ENCODE measurements at regions not wholly inside any gene's neighbourhood (a gene's known extent, or its start where the extent isn't known, plus 50 kb on each side); places are given as distances from the start of the nearest gene placed in this dataset.

- TF ChIP-seq CTCF (IDR thresholded peaks at IDR 0.05; ENCODE audit: insufficient read depth, low read length) (no peak), POLR2AphosphoS5 (IDR thresholded peaks at IDR 0.05; ENCODE audit: low read depth) (no peak), GABPA (IDR thresholded peaks at IDR 0.05; ENCODE audit: low read depth) (no peak)
- TF ChIP-seq, protein P1, sequence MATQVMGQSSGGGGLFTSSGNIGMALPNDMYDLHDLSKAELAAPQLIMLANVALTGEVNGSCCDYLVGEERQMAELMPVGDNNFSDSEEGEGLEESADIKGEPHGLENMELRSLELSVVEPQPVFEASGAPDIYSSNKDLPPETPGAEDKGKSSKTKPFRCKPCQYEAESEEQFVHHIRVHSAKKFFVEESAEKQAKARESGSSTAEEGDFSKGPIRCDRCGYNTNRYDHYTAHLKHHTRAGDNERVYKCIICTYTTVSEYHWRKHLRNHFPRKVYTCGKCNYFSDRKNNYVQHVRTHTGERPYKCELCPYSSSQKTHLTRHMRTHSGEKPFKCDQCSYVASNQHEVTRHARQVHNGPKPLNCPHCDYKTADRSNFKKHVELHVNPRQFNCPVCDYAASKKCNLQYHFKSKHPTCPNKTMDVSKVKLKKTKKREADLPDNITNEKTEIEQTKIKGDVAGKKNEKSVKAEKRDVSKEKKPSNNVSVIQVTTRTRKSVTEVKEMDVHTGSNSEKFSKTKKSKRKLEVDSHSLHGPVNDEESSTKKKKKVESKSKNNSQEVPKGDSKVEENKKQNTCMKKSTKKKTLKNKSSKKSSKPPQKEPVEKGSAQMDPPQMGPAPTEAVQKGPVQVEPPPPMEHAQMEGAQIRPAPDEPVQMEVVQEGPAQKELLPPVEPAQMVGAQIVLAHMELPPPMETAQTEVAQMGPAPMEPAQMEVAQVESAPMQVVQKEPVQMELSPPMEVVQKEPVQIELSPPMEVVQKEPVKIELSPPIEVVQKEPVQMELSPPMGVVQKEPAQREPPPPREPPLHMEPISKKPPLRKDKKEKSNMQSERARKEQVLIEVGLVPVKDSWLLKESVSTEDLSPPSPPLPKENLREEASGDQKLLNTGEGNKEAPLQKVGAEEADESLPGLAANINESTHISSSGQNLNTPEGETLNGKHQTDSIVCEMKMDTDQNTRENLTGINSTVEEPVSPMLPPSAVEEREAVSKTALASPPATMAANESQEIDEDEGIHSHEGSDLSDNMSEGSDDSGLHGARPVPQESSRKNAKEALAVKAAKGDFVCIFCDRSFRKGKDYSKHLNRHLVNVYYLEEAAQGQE (IDR thresholded peaks at IDR 0.05; ENCODE audit: insufficient replicate concordance, low read depth) = no peak
Observed at GRCh38 chr16:65657556-65657955, 535.7 kb upstream of the CDH11 start.
